Fibroblast of lung (primary cell): ENCODE measurements at regions not wholly inside any gene's neighbourhood (a gene's known extent, or its start where the extent isn't known, plus 50 kb on each side); places are given as distances from the start of the nearest gene placed in this dataset.

Source experiments
- CTCF ChIP-seq, 2 donors: IDR thresholded peaks in 1 of 2; conservative IDR thresholded peaks in 1 of 2; 1 replicate in 1 of 2; 2 replicates in 1 of 2; pipeline ENCODE4 v1.5.1; 2011 to 2012; ENCODE audit warnings: low read length in 2 of 2, control low read depth in 1 of 2, inconsistent platforms in 1 of 2, low read depth in 1 of 2, mild to moderate bottlenecking in 1 of 2
- EZH2 ChIP-seq: IDR thresholded peaks from 2 replicates; pipeline ENCODE4 v1.5.1; 2012; ENCODE audit warnings: low read length, control low read depth, mild to moderate bottlenecking; ENCODE audit errors: missing control alignments

GRCh38 chr14:103217538-103217937 is 94.3 kb downstream of the TNFAIP2 start:
- TF ChIP-seq CTCF (conservative IDR thresholded peaks at IDR 0.05 in 1 of 2, IDR thresholded peaks at IDR 0.05 in 1 of 2; ENCODE audit: low read depth in 1 of 2, low read length in 2 of 2), result no peak
- TF ChIP-seq EZH2, result no peak
